NCI-H69 (cell line): ENCODE measurements at regions not wholly inside any gene's neighbourhood (a gene's known extent, or its start where the extent isn't known, plus 50 kb on each side); places are given as distances from the start of the nearest gene placed in this dataset.
A peak's percentile ranks its signal among the peaks of the same experiment; 100 is the strongest.

Experiments
- DNase-seq: peaks from one replicate; lab custom pipeline; 2025; lab: John Stamatoyannopoulos, UW

GRCh38 chr12:77352946-77353345 lies 287.6 kb upstream of the E2F7 start:
- DNase-seq = no peak

GRCh38 chr12:77351860-77352259 lies 286.5 kb upstream of the E2F7 start:
- no peak for DNase-seq

- peak; percentile 6 for DNase-seq
These were observed 284.5 kb upstream of the E2F7 start for GRCh38 chr12:77349689-77350370.

GRCh38 chr12:77347017-77347416 lies 281.6 kb upstream of the E2F7 start:
- no peak for DNase-seq

- no peak for DNase-seq
These were observed 280.0 kb upstream of the E2F7 start for GRCh38 chr12:77345336-77345735.

GRCh38 chr12:77344651-77345050 lies 279.3 kb upstream of the E2F7 start:
- no peak for DNase-seq

- no peak for DNase-seq
These were observed 277.9 kb upstream of the E2F7 start for GRCh38 chr12:77343291-77343690.

GRCh38 chr12:77342253-77342652 lies 276.9 kb upstream of the E2F7 start:
- DNase-seq = no peak

GRCh38 chr12:77339610-77340009 lies 274.2 kb upstream of the E2F7 start:
- peak; percentile 3 for DNase-seq

- DNase-seq = peak; percentile 69
These were observed 272.0 kb upstream of the E2F7 start for GRCh38 chr12:77337362-77337761.

- no peak for DNase-seq
These were observed 269.4 kb upstream of the E2F7 start for GRCh38 chr12:77334806-77335205.

GRCh38 chr12:77328326-77328725 lies 263.0 kb upstream of the E2F7 start:
- DNase-seq = no peak

GRCh38 chr12:77325511-77326236 lies 260.3 kb upstream of the E2F7 start:
- DNase-seq = peak; percentile 42

GRCh38 chr12:77324763-77325468 lies 259.5 kb upstream of the E2F7 start:
- peak; percentile 88 for DNase-seq

GRCh38 chr12:77324416-77324762 lies 259.0 kb upstream of the E2F7 start:
- DNase-seq = no peak

GRCh38 chr12:77323788-77324415 lies 258.5 kb upstream of the E2F7 start:
- DNase-seq = no peak

- DNase-seq = no peak
These were observed 253.8 kb upstream of the E2F7 start for GRCh38 chr12:77319166-77319565.

- DNase-seq = no peak
These were observed 250.0 kb upstream of the E2F7 start for GRCh38 chr12:77315407-77315806.

GRCh38 chr12:77314378-77315052 lies 249.1 kb upstream of the E2F7 start:
- peak; percentile 50 for DNase-seq

- DNase-seq = no peak
These were observed 242.7 kb upstream of the E2F7 start for GRCh38 chr12:77308056-77308455.

- no peak for DNase-seq
These were observed 235.4 kb upstream of the E2F7 start for GRCh38 chr12:77300811-77301210.
